ENCODE measurements at regions not wholly inside any gene's neighbourhood (a gene's known extent, or its start where the extent isn't known, plus 50 kb on each side); places are given as distances from the start of the nearest gene placed in this dataset.

DNA sequence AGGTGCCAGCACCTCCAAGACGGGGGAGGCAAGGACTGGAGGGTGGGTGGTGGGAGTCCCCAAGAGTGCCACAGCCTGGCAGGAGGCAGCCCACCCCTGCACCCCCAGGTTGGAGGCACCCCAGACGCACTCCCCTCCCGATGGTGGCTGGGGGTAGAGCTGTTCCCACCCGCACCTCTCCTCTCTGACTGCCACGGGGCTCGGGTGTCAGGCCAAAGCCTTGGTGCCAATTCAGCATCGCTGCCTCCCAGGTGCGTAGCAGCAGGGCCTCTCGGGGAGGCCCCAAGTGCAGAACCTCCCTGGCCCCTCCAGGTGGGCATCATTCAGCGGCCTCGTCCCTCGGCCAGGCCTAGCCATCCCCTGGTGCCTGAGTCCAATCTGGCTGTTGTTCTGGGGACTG is 81.1 kb downstream of the ENGASE start:
- TF ChIP-seq GATA2 (IDR thresholded peaks at IDR 0.05; ENCODE audit: low read depth, low read length) (no peak), GATA3 (IDR thresholded peaks at IDR 0.05; ENCODE audit: low read depth, low read length) (no peak)

All from SH-SY5Y (cell line).